ENCODE measurements at regions not wholly inside any gene's neighbourhood (a gene's known extent, or its start where the extent isn't known, plus 50 kb on each side); places are given as distances from the start of the nearest gene placed in this dataset.

DNA sequence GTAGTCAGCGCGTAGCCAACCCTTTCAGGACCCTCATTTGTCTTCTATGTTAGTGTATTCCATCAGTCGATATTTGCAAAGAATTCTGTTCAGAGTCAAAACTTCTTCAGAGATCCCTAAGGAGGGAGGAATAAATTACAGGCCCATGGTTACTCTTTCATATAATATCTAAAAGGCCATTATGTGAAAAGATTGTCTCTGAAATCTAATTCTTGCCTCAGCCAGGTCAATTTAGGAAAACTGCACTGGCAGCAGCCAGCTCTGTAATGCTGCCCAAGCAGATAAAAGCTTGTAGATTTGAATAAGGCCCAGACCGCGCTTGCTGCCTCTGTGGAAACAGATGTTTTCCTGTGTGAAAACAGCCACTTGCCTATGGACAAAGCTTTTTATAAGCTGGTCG, 379.8 kb downstream of the CNTNAP4 start:
- TF ChIP-seq FOXP1 (CRISPR knock-in tag; IDR thresholded peaks at IDR 0.05; ENCODE audit: borderline replicate concordance) (no peak), PRRX2 (CRISPR knock-in tag; IDR thresholded peaks at IDR 0.05) (no peak), CTCF (IDR thresholded peaks at IDR 0.05) (no peak), ATF1 (CRISPR knock-in tag; IDR thresholded peaks at IDR 0.05) (no peak)
- TF ChIP-seq, protein P1, sequence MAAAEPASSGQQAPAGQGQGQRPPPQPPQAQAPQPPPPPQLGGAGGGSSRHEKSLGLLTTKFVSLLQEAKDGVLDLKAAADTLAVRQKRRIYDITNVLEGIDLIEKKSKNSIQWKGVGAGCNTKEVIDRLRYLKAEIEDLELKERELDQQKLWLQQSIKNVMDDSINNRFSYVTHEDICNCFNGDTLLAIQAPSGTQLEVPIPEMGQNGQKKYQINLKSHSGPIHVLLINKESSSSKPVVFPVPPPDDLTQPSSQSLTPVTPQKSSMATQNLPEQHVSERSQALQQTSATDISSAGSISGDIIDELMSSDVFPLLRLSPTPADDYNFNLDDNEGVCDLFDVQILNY (CRISPR knock-in tag; IDR thresholded peaks at IDR 0.05): no peak

All from WTC11 (cell line).